Stomach (tissue), 8 donors: ENCODE measurements at regions not wholly inside any gene's neighbourhood (a gene's known extent, or its start where the extent isn't known, plus 50 kb on each side); places are given as distances from the start of the nearest gene placed in this dataset.

Experiments used
- DNase-seq, 2 donors: peaks; one replicate each; pipeline versions ENCODE4 v3.0.0 to v3.0.0-alpha.2; 2013 to 2019
- H3K27ac ChIP-seq, 5 donors: fragments of 200-600 bp in 4 of 5; sonication (generic) in 4 of 5; one replicate each; pipeline ENCODE4 v1.5.1; 2013 to 2019; ENCODE audit warnings: mild to moderate bottlenecking in 1 of 5, moderate library complexity in 1 of 5
- H3K27me3 ChIP-seq, 3 donors: fragments of 200-600 bp; sonication (generic); one replicate each; pipeline ENCODE4 v1.5.1; 2017 to 2019; ENCODE audit warnings: mixed run types in 1 of 3
- H3K36me3 ChIP-seq, 4 donors: fragments of 200-600 bp; sonication (generic); 1 replicate in 3 of 4; 2 replicates in 1 of 4; pipeline ENCODE4 v1.5.1; 2016 to 2019
- H3K4me1 ChIP-seq, 4 donors: fragments of 200-600 bp; sonication (generic); one replicate each; pipeline ENCODE4 v1.5.1; 2016 to 2019
- H3K4me3 ChIP-seq, 4 donors: fragments of 200-600 bp; sonication (generic) in 3 of 4; one replicate each; pipeline ENCODE4 v1.5.1; 2016 to 2019; ENCODE audit warnings: mild to moderate bottlenecking in 1 of 4
- H3K9me3 ChIP-seq, 4 donors: fragments of 200-600 bp; sonication (generic); one replicate each; pipeline ENCODE4 v1.5.1; 2016 to 2019
- EP300 ChIP-seq: sonication (generic); formaldehyde crosslinking; IDR thresholded peaks from one replicate; pipeline ENCODE4 v1.6.1; 2017; ENCODE audit warnings: antibody characterized with exemption
- POLR2A ChIP-seq, 4 donors: fragments of 450-650 bp; IDR thresholded peaks; one replicate each; pipeline ENCODE4 v1.6.1; 2016; ENCODE audit warnings: antibody characterized with exemption in 4 of 4, control low read depth in 2 of 4, mild to moderate bottlenecking in 1 of 4, moderate library complexity in 1 of 4
- POLR2AphosphoS5 ChIP-seq, 3 donors: sonication (generic); formaldehyde crosslinking; IDR thresholded peaks; one replicate each; pipeline ENCODE4 v1.6.1; 2016; ENCODE audit warnings: antibody characterized with exemption in 3 of 3
- WGBS, 5 donors: extraction: QIAGEN DNeasy Blood & Tissue Kit in 3 of 5; methylation state at CpG; one replicate each; pipeline versions ENCODE4 v1.1.5 to v1.1.7; 2013 to 2018; 5-methylcytosine and 5-hydroxymethylcytosine counted together
- intact Hi-C: fragments of 100-400 bp; cut with DNase I; formaldehyde crosslinking; loops from one replicate; pipeline ENCODE4 v1.15.1; 2023; ENCODE audit warnings: low total_unique reads
- TF ChIP-seq, protein P1 (sequence below), 7 experiments: fragments of 450-650 bp in 4 of 7; fragments of 200-600 bp in 3 of 7; sonication (generic) in 3 of 7; IDR thresholded peaks; one replicate each; pipeline ENCODE4 v1.5.1; 2016 to 2019; ENCODE audit warnings: antibody characterized with exemption in 7 of 7, control low read depth in 2 of 7, mild to moderate bottlenecking in 1 of 7
- donor health status: healthy with polysubstance abuse.
- donor health status: Bipolar disorder and iron deficiency.
- donor health status: healthy.

DNA sequence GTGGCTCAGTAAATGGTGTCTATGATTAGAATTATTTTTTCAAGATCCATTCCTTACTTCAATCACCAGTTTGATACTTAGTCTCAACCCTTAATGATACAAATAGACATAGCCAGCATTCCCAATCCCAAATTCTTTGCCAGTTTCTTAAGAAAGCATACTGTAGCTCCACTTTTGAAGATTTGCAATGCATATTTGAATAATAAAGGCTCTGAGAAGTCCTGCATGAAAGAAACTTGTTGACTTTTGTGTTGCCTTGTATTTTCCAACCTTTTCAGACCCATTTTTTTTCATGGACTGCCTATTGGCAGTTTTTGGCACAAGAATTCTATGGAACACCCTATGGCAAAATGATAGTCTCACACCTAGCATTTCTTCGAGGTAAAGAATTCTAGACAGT, 215.6 kb upstream of the CHD6 start:
- DNase-seq, result no peak
- WGBS, 5 donors, result 75 to 96% (median 92%) methylated on average over 1 of the region's 1 CpG
- H3K4me3 ChIP-seq, result no peak overlapping the region
- H3K4me1 ChIP-seq, result no peaks in the 10 kb centered on the region
- no peaks in the 10 kb centered on the region for H3K36me3 ChIP-seq
- H3K27me3 ChIP-seq, result peaks cover 0 to 7% (median 0%) of the 10 kb centered on the region in 3 donors
- TF ChIP-seq POLR2A (IDR thresholded peaks at IDR 0.05), result no peak
- TF ChIP-seq POLR2AphosphoS5 (IDR thresholded peaks at IDR 0.05), result no peak
- no peak for TF ChIP-seq EP300
- TF ChIP-seq, protein P1, sequence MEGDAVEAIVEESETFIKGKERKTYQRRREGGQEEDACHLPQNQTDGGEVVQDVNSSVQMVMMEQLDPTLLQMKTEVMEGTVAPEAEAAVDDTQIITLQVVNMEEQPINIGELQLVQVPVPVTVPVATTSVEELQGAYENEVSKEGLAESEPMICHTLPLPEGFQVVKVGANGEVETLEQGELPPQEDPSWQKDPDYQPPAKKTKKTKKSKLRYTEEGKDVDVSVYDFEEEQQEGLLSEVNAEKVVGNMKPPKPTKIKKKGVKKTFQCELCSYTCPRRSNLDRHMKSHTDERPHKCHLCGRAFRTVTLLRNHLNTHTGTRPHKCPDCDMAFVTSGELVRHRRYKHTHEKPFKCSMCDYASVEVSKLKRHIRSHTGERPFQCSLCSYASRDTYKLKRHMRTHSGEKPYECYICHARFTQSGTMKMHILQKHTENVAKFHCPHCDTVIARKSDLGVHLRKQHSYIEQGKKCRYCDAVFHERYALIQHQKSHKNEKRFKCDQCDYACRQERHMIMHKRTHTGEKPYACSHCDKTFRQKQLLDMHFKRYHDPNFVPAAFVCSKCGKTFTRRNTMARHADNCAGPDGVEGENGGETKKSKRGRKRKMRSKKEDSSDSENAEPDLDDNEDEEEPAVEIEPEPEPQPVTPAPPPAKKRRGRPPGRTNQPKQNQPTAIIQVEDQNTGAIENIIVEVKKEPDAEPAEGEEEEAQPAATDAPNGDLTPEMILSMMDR (IDR thresholded peaks at IDR 0.05), result no peak
- H3K27ac ChIP-seq, result no peak overlapping the region
- intact Hi-C loops, result no loop called here
- peaks cover 0 to 6% (median 4%) of the 10 kb centered on the region in 4 donors for H3K9me3 ChIP-seq

DNA sequence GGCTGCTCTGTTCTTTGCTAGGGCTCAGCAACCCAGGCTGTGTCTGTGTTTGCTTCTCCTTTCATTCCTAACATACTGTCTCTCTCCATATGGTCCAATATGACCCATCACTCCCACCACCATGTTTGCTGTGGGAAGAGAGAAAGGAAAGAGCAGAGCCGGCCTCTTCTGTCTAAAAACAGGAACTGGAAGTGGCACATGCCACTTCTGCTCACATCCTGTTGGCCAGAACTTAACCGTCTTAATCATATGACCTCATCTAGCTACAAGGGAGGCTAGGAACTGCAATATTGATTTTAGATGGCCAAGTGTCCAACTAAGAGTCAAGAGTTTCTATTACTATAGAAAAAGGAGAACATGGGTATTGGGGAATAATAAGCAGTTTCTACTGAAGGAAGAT, 212.5 kb upstream of the CHD6 start:
- intact Hi-C loops, result no loop called here
- no peak for DNase-seq
- Histone ChIP-seq H3K4me1 (no peaks in the 10 kb centered on the region), H3K36me3 (no peaks in the 10 kb centered on the region), H3K27ac (no peak overlapping the region), H3K4me3 (no peak overlapping the region), H3K27me3 (peaks cover 0 to 29% (median 0%) of the 10 kb centered on the region in 3 donors), H3K9me3 (peaks cover 0 to 8% (median 6%) of the 10 kb centered on the region in 4 donors)
- WGBS, 5 donors, result 53 to 69% (median 62%) methylated on average over 2 of the region's 2 CpGs
- no peak for TF ChIP-seq EP300
- TF ChIP-seq POLR2A (IDR thresholded peaks at IDR 0.05), result no peak

DNA sequence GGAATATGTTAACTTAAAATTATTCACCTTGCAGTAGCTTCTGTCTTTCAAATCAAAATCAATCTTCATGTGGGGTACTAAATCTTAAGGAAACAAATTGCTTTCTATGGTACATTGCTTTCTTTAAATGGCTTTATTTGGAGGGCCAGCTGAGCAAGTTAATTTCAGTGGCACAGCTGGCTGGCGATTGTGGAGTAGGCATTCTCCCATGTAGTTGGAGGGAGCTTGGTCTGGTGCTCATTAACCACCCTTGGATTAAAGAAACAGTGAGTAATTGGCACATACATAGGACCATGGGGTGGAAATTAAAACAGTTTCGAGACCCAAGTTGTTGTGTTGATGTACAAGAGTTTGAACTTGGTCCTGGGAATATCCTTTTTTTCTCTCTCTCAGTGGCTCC, 201.3 kb upstream of the CHD6 start:
- WGBS, 5 donors, result 62 to 77% (median 74%) methylated on average over 2 of the region's 2 CpGs
- Histone ChIP-seq H3K9me3 (peaks cover 0 to 5% (median 0%) of the 10 kb centered on the region in 4 donors), H3K4me1 (no peaks in the 10 kb centered on the region), H3K27ac (no peak overlapping the region), H3K27me3 (peaks cover 0 to 5% (median 0%) of the 10 kb centered on the region in 3 donors), H3K4me3 (no peak overlapping the region), H3K36me3 (no peaks in the 10 kb centered on the region)
- no peak for TF ChIP-seq POLR2A (IDR thresholded peaks at IDR 0.05)
- TF ChIP-seq EP300, result no peak
- TF ChIP-seq, protein P1 (IDR thresholded peaks at IDR 0.05), result no peak
- no peak for TF ChIP-seq POLR2AphosphoS5 (IDR thresholded peaks at IDR 0.05)
- DNase-seq, result no peak
- intact Hi-C loops, result no loop called here

DNA sequence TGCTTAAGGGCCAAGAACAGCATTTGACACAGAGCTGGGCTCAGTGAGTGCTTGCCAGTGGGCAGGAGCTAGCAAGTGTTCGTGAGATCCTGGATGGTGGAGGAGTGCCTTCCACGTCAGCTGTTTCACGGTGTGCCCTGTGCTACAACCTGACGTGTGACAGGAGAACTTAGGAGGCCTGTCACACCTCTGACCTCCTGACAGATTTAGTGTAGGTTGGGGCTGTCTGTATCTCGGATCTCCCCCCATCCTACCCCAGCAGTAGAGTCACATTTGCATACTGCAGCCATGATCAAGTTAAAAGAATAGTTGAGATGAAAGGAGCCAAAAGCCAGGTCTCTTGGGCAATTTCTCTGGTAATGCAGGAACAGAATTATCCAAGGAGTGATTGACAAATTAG, 200.8 kb upstream of the CHD6 start:
- DNase-seq, result no peak
- H3K4me1 ChIP-seq, result no peaks in the 10 kb centered on the region
- intact Hi-C loops, result no loop called here
- no peaks in the 10 kb centered on the region for H3K36me3 ChIP-seq
- 41 to 54% (median 54%) methylated on average over 4 to 5 of the region's 5 CpGs for WGBS, 5 donors
- no peak overlapping the region for H3K4me3 ChIP-seq
- peaks cover 0 to 5% (median 0%) of the 10 kb centered on the region in 3 donors for H3K27me3 ChIP-seq
- no peak overlapping the region for H3K27ac ChIP-seq
- TF ChIP-seq, protein P1 (IDR thresholded peaks at IDR 0.05), result no peak
- no peak for TF ChIP-seq POLR2AphosphoS5 (IDR thresholded peaks at IDR 0.05)
- no peak for TF ChIP-seq EP300
- TF ChIP-seq POLR2A (IDR thresholded peaks at IDR 0.05), result no peak
- peaks cover 0 to 5% (median 0%) of the 10 kb centered on the region in 4 donors for H3K9me3 ChIP-seq

DNA sequence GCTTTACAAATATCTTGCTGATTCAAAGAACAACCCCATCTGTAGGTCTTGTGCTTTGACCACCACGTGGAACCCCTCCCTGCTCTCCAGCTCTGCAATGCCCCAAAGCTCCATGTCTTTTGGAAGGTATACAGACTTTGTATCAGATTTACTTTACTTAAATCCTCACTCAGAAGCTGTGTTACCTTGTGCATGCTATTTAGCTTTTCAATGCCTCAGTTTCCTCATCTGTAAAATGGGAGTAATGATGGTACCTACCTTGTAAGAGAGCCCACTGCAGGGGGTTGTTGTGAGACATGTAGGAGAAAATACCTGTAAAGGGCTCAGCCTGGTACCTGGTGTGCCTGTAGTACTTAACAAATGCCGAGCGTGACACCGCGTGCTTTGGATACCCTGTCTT, 200.2 kb upstream of the CHD6 start:
- Histone ChIP-seq H3K36me3 (no peaks in the 10 kb centered on the region), H3K4me3 (no peak overlapping the region), H3K4me1 (no peaks in the 10 kb centered on the region), H3K27me3 (peaks cover 0 to 5% (median 0%) of the 10 kb centered on the region in 3 donors), H3K9me3 (peaks cover 0 to 5% (median 2%) of the 10 kb centered on the region in 4 donors), H3K27ac (no peak overlapping the region)
- WGBS, 5 donors, result 80 to 89% (median 84%) methylated on average over 5 of the region's 5 CpGs
- no peak for DNase-seq
- intact Hi-C loops, result no loop called here
- TF ChIP-seq POLR2A (IDR thresholded peaks at IDR 0.05) (no peak), POLR2AphosphoS5 (IDR thresholded peaks at IDR 0.05) (no peak), EP300 (no peak)
- TF ChIP-seq, protein P1 (IDR thresholded peaks at IDR 0.05), result no peak
